Tibial artery (tissue), 4 donors: ENCODE measurements at regions not wholly inside any gene's neighbourhood (a gene's known extent, or its start where the extent isn't known, plus 50 kb on each side); places are given as distances from the start of the nearest gene placed in this dataset.

Experiments
- DNase-seq, 2 donors: peaks; one replicate each; pipeline ENCODE4 v3.0.0-alpha.2; 2019
- H3K27ac ChIP-seq, 2 donors: fragments of 200-600 bp; sonication (generic) in 1 of 2; 1 replicate in 1 of 2; 2 replicates in 1 of 2; pipeline ENCODE4 v1.5.1; 2018 to 2019; ENCODE audit warnings: mild to moderate bottlenecking in 1 of 2
- H3K27me3 ChIP-seq, 2 donors: fragments of 200-600 bp; sonication (generic) in 1 of 2; one replicate each; pipeline versions ENCODE4 v1.5.1 to v1.6.0; 2016 to 2019
- H3K36me3 ChIP-seq, 3 donors: fragments of 200-600 bp; sonication (generic) in 2 of 3; one replicate each; pipeline ENCODE4 v1.5.1; 2016 to 2019; ENCODE audit warnings: mild to moderate bottlenecking in 2 of 3
- H3K4me1 ChIP-seq, 4 donors: fragments of 200-600 bp; sonication (generic) in 2 of 4; 1 replicate in 3 of 4; 2 replicates in 1 of 4; pipeline ENCODE4 v1.5.1; 2016 to 2019
- H3K4me3 ChIP-seq, 2 donors: fragments of 200-600 bp; sonication (generic) in 1 of 2; 1 replicate in 1 of 2; 2 replicates in 1 of 2; pipeline ENCODE4 v1.5.1; 2018 to 2019; ENCODE audit warnings: mild to moderate bottlenecking in 2 of 2
- H3K9me3 ChIP-seq, 3 donors: fragments of 200-600 bp; sonication (generic) in 1 of 3; one replicate each; pipeline ENCODE4 v1.5.1; 2016 to 2019
- intact Hi-C: fragments of 100-400 bp; cut with DNase I; formaldehyde crosslinking; loops from one replicate; pipeline ENCODE4 v1.15.0; 2023; ENCODE audit warnings: low total_unique reads
- TF ChIP-seq, protein P1 (sequence below), 2 experiments: fragments of 200-600 bp in 1 of 2; fragments of 450-650 bp in 1 of 2; IDR thresholded peaks; one replicate each; pipeline ENCODE4 v1.5.1; 2017 to 2019; ENCODE audit warnings: antibody characterized with exemption in 2 of 2, mild to moderate bottlenecking in 1 of 2, moderate library complexity in 1 of 2

DNA sequence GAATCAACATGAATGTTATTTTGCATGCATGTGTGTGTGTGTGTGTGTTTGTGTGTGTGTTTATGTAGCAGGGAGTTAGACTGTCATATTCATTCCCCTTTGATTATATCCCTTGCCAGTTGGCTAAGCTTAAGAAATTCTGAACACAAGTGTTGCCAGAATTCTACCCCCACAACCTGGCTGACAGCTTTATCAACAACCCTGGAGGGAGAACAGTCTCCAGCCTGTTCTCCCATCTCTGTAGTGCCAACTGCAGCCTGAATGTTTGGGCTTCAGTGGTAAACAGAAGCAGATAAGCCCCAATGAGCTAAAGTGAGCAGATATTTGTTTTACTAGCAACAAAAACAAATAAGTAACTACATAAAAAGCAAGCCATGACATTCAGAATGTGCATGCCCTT lies 162.6 kb upstream of the ABI3BP start:
- Histone ChIP-seq H3K36me3 (no peaks in the 10 kb centered on the region), H3K27me3 (no peaks in the 10 kb centered on the region), H3K4me1 (peaks cover 0 to 47% (median 11%) of the 10 kb centered on the region in 4 donors), H3K27ac (no peak overlapping the region), H3K4me3 (no peak overlapping the region), H3K9me3 (no peaks in the 10 kb centered on the region)
- no peak for DNase-seq
- intact Hi-C loops: no loop called here
- TF ChIP-seq, protein P1, sequence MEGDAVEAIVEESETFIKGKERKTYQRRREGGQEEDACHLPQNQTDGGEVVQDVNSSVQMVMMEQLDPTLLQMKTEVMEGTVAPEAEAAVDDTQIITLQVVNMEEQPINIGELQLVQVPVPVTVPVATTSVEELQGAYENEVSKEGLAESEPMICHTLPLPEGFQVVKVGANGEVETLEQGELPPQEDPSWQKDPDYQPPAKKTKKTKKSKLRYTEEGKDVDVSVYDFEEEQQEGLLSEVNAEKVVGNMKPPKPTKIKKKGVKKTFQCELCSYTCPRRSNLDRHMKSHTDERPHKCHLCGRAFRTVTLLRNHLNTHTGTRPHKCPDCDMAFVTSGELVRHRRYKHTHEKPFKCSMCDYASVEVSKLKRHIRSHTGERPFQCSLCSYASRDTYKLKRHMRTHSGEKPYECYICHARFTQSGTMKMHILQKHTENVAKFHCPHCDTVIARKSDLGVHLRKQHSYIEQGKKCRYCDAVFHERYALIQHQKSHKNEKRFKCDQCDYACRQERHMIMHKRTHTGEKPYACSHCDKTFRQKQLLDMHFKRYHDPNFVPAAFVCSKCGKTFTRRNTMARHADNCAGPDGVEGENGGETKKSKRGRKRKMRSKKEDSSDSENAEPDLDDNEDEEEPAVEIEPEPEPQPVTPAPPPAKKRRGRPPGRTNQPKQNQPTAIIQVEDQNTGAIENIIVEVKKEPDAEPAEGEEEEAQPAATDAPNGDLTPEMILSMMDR (IDR thresholded peaks at IDR 0.05): no peak

DNA sequence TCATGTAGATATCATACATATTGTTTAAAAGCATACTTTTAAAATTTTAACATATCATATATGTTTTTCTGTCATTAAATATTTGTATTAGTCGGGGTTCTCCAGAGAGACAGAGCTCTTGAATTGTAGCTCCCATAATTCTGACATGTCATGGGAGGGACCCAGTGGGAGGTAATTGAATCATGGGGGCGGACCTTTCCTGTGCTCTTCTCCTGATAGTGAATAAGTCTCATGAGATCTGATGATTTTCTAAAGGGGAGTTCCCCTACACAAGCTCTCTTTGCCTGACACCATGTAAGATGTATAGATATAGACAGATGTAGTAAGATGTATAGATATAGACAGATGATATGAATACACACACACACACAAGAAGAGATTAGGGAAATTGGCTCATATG lies 161.2 kb upstream of the ABI3BP start:
- H3K36me3 ChIP-seq: no peaks in the 10 kb centered on the region
- no peak overlapping the region for H3K27ac ChIP-seq
- H3K4me3 ChIP-seq: no peak overlapping the region
- no peaks in the 10 kb centered on the region for H3K9me3 ChIP-seq
- no peaks in the 10 kb centered on the region for H3K27me3 ChIP-seq
- peaks cover 0 to 50% (median 11%) of the 10 kb centered on the region in 4 donors for H3K4me1 ChIP-seq
- TF ChIP-seq, protein P1 (IDR thresholded peaks at IDR 0.05): no peak
- intact Hi-C loops: no loop called here
- DNase-seq: no peak

DNA sequence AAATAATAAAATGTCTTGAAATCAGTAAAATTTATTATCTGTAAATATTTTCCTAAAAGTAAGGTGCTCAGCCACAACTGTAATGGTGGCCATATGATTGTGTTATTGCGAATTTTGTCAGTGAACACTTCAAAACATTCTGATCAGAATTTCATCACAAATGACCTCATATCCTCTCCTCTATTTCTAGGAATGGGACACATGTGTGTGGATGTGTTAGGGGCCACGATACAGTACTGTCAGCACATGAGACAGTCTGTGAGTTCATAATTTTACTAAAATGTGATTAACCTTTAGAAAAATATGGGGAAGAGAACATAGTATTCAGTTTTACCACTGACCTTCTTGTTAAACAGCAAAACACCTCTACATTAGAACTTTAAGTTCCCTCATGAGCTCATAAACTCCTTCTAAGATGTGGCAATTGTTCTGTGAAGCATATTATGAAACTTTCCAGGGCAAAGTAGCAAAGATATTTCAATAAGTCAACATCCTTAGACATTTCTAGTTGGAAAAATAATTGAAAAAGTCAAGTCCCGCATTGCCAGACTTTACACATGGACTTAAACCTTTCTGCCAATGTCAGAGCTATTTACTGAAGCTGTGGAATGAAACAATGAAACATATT lies 158.2 kb upstream of the ABI3BP start:
- H3K27ac ChIP-seq: no peak overlapping the region
- H3K4me3 ChIP-seq: no peak overlapping the region
- no peaks in the 10 kb centered on the region for H3K9me3 ChIP-seq
- no peaks in the 10 kb centered on the region for H3K36me3 ChIP-seq
- TF ChIP-seq, protein P1 (IDR thresholded peaks at IDR 0.05): no peak
- H3K4me1 ChIP-seq: peaks cover 0 to 33% (median 6%) of the 10 kb centered on the region in 4 donors
- H3K27me3 ChIP-seq: no peaks in the 10 kb centered on the region
- DNase-seq: no peak
- intact Hi-C loops: no loop called here

DNA sequence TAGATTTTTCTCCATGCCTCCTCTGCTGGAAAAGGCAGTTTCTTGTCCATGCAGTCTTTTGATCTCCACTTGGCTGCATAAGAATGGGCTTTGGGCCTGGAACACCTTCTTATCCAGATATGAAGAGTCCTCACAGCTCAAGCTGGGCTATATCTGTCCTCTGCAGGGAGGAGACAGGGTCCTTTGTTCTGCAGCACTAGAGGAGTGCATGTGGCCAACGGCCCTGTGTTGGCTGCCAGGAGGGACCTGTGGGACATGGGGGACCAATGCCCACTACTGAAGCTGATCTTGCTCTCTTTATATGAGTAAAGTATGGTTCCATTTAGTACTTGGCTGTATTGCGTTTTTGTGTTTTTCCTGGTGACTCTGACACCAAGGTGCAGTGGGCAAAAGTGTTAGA lies 157.3 kb upstream of the ABI3BP start:
- H3K4me3 ChIP-seq: no peak overlapping the region
- no peaks in the 10 kb centered on the region for H3K9me3 ChIP-seq
- DNase-seq: no peak
- no peaks in the 10 kb centered on the region for H3K27me3 ChIP-seq
- intact Hi-C loops: no loop called here
- TF ChIP-seq, protein P1 (IDR thresholded peaks at IDR 0.05): no peak
- H3K27ac ChIP-seq: no peak overlapping the region
- H3K36me3 ChIP-seq: no peaks in the 10 kb centered on the region
- peaks cover 0 to 24% (median under 1%) of the 10 kb centered on the region in 4 donors for H3K4me1 ChIP-seq

DNA sequence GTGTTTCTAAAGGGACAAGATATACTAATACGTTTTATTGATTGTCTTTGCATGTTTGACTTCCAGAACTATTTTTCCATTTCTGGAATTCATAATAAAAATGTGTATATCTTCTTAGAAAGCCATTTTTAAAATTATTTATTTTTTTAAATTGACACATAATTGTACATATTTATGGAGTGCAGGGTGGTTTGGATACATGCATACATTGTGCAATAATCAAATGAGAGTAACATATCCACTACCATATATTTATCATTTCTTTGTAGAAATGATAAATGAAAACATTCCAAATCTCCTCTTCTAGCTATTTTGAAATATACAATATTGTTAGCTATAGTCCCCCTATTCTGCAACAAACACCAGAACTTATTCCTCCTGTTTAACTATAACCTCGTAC lies 156.5 kb upstream of the ABI3BP start:
- intact Hi-C loops: no loop called here
- Histone ChIP-seq H3K36me3 (no peaks in the 10 kb centered on the region), H3K27me3 (no peaks in the 10 kb centered on the region), H3K4me3 (no peak overlapping the region), H3K27ac (no peak overlapping the region), H3K4me1 (peaks cover 0 to 20% (median 0%) of the 10 kb centered on the region in 4 donors), H3K9me3 (no peaks in the 10 kb centered on the region)
- TF ChIP-seq, protein P1 (IDR thresholded peaks at IDR 0.05): no peak
- no peak for DNase-seq

DNA sequence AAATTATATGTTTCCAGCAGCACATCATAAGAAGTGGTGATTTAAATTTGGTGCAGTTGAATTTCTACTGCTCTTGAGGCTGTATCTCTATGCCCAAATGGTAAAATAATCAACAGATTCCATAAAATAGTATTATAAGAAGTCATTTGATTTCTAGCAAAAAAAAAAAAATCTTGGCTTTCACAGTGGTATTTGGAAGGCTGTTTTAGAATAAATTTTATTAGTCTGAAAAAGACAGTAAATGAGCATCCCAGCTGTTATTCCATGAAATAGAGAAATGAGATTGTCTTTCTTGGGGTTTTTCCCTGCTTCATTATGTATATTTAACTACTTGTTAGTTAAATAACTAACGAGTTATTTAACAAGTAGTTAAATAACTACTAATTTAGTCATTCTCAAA lies 156.0 kb upstream of the ABI3BP start:
- intact Hi-C loops: no loop called here

More for the DNA sequence above, 156.0 kb upstream of the ABI3BP start:
- Histone ChIP-seq H3K4me1 (peaks cover 0 to 15% (median 0%) of the 10 kb centered on the region in 4 donors), H3K36me3 (no peaks in the 10 kb centered on the region), H3K9me3 (no peaks in the 10 kb centered on the region), H3K27ac (no peak overlapping the region), H3K4me3 (no peak overlapping the region), H3K27me3 (no peaks in the 10 kb centered on the region)
- DNase-seq: no peak
- TF ChIP-seq, protein P1 (IDR thresholded peaks at IDR 0.05): no peak
